ENCODE measurements at regions not wholly inside any gene's neighbourhood (a gene's known extent, or its start where the extent isn't known, plus 50 kb on each side); places are given as distances from the start of the nearest gene placed in this dataset.

DNA sequence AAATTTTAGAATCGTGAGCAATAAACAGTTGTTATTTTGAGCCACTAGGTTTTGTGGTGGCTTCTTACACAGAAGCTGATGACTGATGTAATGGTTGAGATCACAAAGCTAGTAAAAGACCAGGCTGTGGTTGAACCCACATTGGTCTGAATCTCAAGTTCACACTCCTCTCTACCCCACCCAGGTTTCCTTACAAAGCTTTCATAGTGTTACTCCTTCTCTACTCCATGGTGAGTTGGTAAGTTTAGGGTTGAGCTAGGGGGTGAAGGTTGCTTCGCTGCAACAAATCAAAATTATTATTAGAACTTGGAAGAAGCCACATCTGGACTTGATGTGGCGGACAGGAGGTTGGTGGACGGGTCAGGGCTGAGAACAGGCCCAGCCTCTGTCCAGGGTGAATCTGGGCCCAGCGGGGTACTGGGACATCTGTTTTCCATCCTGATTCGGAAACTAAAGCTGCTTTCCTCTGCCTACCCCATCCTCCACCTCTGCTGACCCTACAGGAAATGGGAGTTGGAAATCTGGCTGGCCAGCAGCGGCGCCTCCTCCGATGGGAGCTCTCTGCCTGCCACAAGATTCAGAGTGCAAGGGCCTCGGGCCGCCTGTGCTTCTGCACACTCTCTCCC is 86.3 kb downstream of the ZFP36L2 start:
- H3K9me3 ChIP-seq (ENCODE audit: control insufficient read depth in 2 of 2, insufficient read depth in 1 of 2, low read length in 1 of 2), result peaks cover 0 to 12% of the 10 kb centered on the region in 2 donors
- DNase-seq (ENCODE audit: low read depth in 6 of 9, low spot score in 9 of 9), result peak in 1 of 9 donors; percentile 72

DNA sequence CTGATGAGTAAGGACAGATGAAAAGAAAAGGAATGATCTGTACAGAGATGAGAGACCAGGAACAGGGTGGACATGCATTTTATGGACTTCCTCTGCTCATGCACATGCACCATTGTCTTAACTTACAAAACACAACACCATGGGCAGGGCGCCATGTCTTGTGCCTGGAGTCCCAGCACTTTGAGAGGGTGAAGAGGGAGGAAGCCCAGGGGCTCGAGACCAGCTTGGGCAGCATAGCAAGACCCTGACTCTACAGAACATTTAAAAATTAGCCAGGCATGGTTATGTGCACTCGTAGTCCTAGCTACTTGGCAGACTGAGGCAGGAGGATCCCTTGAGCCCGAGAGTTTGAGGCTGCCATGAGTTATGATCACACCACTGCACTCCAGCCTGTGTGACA is 86.9 kb downstream of the ZFP36L2 start:
- H3K4me3 ChIP-seq (ENCODE audit: low read length in 2 of 2), result no peak overlapping the region
- no peak for DNase-seq (ENCODE audit: low read depth in 6 of 9, low spot score in 9 of 9)
- H3K4me1 ChIP-seq (ENCODE audit: control insufficient read depth in 2 of 2, insufficient read depth in 2 of 2, low read length in 2 of 2), result peaks cover 70 to 93% of the 10 kb centered on the region in 2 donors
- no peaks in the 10 kb centered on the region for H3K27me3 ChIP-seq (ENCODE audit: control insufficient read depth in 2 of 2, insufficient read depth in 1 of 2, low read length in 1 of 2)
- peaks cover 0 to 12% of the 10 kb centered on the region in 2 donors for H3K9me3 ChIP-seq (ENCODE audit: control insufficient read depth in 2 of 2, insufficient read depth in 1 of 2, low read length in 1 of 2)
- peak overlapping the region; percentile 78 to 81 for H3K27ac ChIP-seq (ENCODE audit: low read depth in 1 of 2, low read length in 1 of 2)
- WGBS, result 98% methylated on average over 4 of the region's 4 CpGs
- H3K36me3 ChIP-seq (ENCODE audit: control insufficient read depth in 2 of 2, insufficient read depth in 2 of 2, low read length in 1 of 2), result no peaks in the 10 kb centered on the region

More for the DNA sequence above, 86.3 kb downstream of the ZFP36L2 start:
- H3K4me3 ChIP-seq (ENCODE audit: low read length in 2 of 2), result no peak overlapping the region
- H3K27me3 ChIP-seq (ENCODE audit: control insufficient read depth in 2 of 2, insufficient read depth in 1 of 2, low read length in 1 of 2), result no peaks in the 10 kb centered on the region
- H3K4me1 ChIP-seq (ENCODE audit: control insufficient read depth in 2 of 2, insufficient read depth in 2 of 2, low read length in 2 of 2), result peaks cover 72 to 92% of the 10 kb centered on the region in 2 donors
- H3K36me3 ChIP-seq (ENCODE audit: control insufficient read depth in 2 of 2, insufficient read depth in 2 of 2, low read length in 1 of 2), result no peaks in the 10 kb centered on the region
- peak overlapping the region; percentile 78 to 81 for H3K27ac ChIP-seq (ENCODE audit: low read depth in 1 of 2, low read length in 1 of 2)
- 90% methylated on average over 11 of the region's 11 CpGs for WGBS

DNA sequence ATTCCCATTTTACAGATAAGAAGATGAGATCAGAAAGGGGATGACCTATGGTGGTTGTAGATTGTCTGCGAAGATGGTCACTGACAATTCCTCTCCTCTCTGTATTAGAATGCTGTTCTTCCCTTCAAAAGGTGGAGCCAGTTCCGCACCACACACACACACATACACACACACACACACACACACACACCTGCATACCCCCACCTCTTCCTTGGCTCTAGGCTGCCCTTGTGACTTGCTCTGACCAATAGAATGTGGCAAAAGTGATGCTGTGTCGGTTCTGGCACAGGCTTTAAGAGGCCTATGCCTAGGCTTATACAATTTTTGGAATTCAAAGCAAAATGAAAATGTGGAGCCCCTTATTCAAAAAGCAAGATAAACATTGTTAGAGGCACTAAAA is 88.0 kb downstream of the ZFP36L2 start:
- Histone ChIP-seq H3K9me3 (ENCODE audit: control insufficient read depth in 2 of 2, insufficient read depth in 1 of 2, low read length in 1 of 2) (peaks cover 0 to 12% of the 10 kb centered on the region in 2 donors), H3K27ac (ENCODE audit: low read depth in 1 of 2, low read length in 1 of 2) (peak overlapping the region; percentile 96 to 100), H3K4me1 (ENCODE audit: control insufficient read depth in 2 of 2, insufficient read depth in 2 of 2, low read length in 2 of 2) (peaks cover 76 to 97% of the 10 kb centered on the region in 2 donors), H3K4me3 (ENCODE audit: low read length in 2 of 2) (no peak overlapping the region), H3K36me3 (ENCODE audit: control insufficient read depth in 2 of 2, insufficient read depth in 2 of 2, low read length in 1 of 2) (no peaks in the 10 kb centered on the region), H3K27me3 (ENCODE audit: control insufficient read depth in 2 of 2, insufficient read depth in 1 of 2, low read length in 1 of 2) (no peaks in the 10 kb centered on the region)
- 80% methylated on average over 3 of the region's 3 CpGs for WGBS
- peak in 1 of 9 donors; percentile 75 for DNase-seq (ENCODE audit: low read depth in 6 of 9, low spot score in 9 of 9)

DNA sequence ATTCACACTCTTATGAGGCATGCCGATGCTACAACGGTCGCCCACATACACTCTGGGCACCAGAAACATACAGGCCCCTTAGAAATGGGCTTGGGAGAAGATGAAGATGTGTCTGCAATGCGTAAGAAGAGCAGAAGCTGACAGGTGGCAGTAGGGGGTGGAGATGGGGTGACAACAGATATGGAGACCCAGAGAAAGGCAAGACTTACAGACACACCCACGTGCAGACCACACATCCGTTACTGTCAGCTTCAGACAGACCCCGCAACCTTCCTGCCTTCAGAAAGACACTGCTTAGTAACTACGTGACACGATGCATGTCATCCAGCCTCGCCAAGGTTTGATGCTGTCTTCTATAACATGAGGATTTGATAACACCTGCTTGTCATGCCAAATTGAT is 89.5 kb downstream of the ZFP36L2 start:
- Histone ChIP-seq H3K9me3 (ENCODE audit: control insufficient read depth in 2 of 2, insufficient read depth in 1 of 2, low read length in 1 of 2) (peaks cover 0 to 5% of the 10 kb centered on the region in 2 donors), H3K4me3 (ENCODE audit: low read length in 2 of 2) (peak overlapping the region; percentile 6 to 43), H3K36me3 (ENCODE audit: control insufficient read depth in 2 of 2, insufficient read depth in 2 of 2, low read length in 1 of 2) (no peaks in the 10 kb centered on the region), H3K27me3 (ENCODE audit: control insufficient read depth in 2 of 2, insufficient read depth in 1 of 2, low read length in 1 of 2) (no peaks in the 10 kb centered on the region), H3K27ac (ENCODE audit: low read depth in 1 of 2, low read length in 1 of 2) (peak overlapping the region; percentile 96 to 100), H3K4me1 (ENCODE audit: control insufficient read depth in 2 of 2, insufficient read depth in 2 of 2, low read length in 2 of 2) (peaks cover 71 to 97% of the 10 kb centered on the region in 2 donors)
- WGBS, result 6% methylated on average over 10 of the region's 10 CpGs
- DNase-seq (ENCODE audit: low read depth in 6 of 9, low spot score in 9 of 9), result peak; percentile 87 to 99 (median 95)

DNA sequence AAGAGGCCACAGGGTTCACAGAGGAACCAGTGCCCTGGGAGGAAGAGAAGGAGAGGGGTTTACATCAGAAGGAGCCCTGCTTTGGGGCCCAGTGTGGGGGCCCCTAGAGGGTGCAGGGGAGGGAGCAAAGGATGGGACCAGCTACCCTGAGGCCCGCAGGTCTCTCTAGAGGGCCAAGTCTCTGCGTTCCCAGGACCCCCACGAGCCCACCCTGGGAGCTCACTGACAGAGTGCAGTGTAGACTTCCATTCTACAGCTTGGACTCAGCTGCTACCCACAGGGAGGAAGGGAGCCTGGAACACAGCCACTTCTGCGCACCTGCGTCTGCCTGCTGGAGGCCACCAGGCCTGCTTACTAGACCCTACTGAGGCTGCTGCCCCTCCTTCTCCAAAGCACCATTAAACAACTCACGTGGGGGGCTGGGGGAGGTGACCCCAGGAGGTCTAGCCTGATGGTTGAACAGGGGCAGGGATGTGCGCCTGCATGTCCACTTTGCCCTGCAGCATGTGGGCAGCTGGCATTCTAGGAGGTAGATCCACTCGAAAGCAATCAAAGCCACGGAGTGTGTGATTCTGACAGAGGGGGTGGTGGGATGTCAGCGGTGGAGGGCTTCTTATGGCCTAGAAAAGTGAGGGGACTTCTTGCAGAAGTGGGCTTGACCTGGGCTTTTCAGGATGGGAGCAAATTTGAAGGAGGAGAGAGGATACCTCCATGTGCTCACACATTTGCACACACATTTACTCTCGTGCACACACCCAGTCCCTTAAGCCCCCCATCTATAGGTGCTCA is 90.2 kb downstream of the ZFP36L2 start:
- peak in 4 of 9 donors; percentile 67 to 87 (median 72) for DNase-seq (ENCODE audit: low read depth in 6 of 9, low spot score in 9 of 9)
- Histone ChIP-seq H3K36me3 (ENCODE audit: control insufficient read depth in 2 of 2, insufficient read depth in 2 of 2, low read length in 1 of 2) (no peaks in the 10 kb centered on the region), H3K4me3 (ENCODE audit: low read length in 2 of 2) (peak overlapping the region; percentile 6 to 43), H3K9me3 (ENCODE audit: control insufficient read depth in 2 of 2, insufficient read depth in 1 of 2, low read length in 1 of 2) (peaks cover 0 to 5% of the 10 kb centered on the region in 2 donors), H3K27me3 (ENCODE audit: control insufficient read depth in 2 of 2, insufficient read depth in 1 of 2, low read length in 1 of 2) (no peaks in the 10 kb centered on the region), H3K27ac (ENCODE audit: low read depth in 1 of 2, low read length in 1 of 2) (peak overlapping the region; percentile 96 to 100), H3K4me1 (ENCODE audit: control insufficient read depth in 2 of 2, insufficient read depth in 2 of 2, low read length in 2 of 2) (peaks cover 68 to 97% of the 10 kb centered on the region in 2 donors)
- WGBS, result 26% methylated on average over 11 of the region's 11 CpGs

- Histone ChIP-seq H3K4me1 (ENCODE audit: control insufficient read depth in 2 of 2, insufficient read depth in 2 of 2, low read length in 2 of 2) (peaks cover 71 to 98% of the 10 kb centered on the region in 2 donors), H3K36me3 (ENCODE audit: control insufficient read depth in 2 of 2, insufficient read depth in 2 of 2, low read length in 1 of 2) (no peaks in the 10 kb centered on the region), H3K4me3 (ENCODE audit: low read length in 2 of 2) (peak overlapping the region in 1 of 2 donors; percentile 43), H3K27ac (ENCODE audit: low read depth in 1 of 2, low read length in 1 of 2) (peak overlapping the region; percentile 96 to 100), H3K9me3 (ENCODE audit: control insufficient read depth in 2 of 2, insufficient read depth in 1 of 2, low read length in 1 of 2) (peaks cover 0 to 5% of the 10 kb centered on the region in 2 donors), H3K27me3 (ENCODE audit: control insufficient read depth in 2 of 2, insufficient read depth in 1 of 2, low read length in 1 of 2) (no peaks in the 10 kb centered on the region)
- no peak for DNase-seq (ENCODE audit: low read depth in 6 of 9, low spot score in 9 of 9)
- 75% methylated on average over 6 of the region's 6 CpGs for WGBS
Measured at GRCh38 chr2:43135583-43135982, 90.8 kb downstream of the ZFP36L2 start.

- WGBS, result 13% methylated on average over 9 of the region's 9 CpGs
- no peak for DNase-seq (ENCODE audit: low read depth in 6 of 9, low spot score in 9 of 9)
- Histone ChIP-seq H3K4me3 (ENCODE audit: low read length in 2 of 2) (peak overlapping the region in 1 of 2 donors; percentile 45), H3K4me1 (ENCODE audit: control insufficient read depth in 2 of 2, insufficient read depth in 2 of 2, low read length in 2 of 2) (peaks cover 71 to 98% of the 10 kb centered on the region in 2 donors), H3K27me3 (ENCODE audit: control insufficient read depth in 2 of 2, insufficient read depth in 1 of 2, low read length in 1 of 2) (no peaks in the 10 kb centered on the region), H3K27ac (ENCODE audit: low read depth in 1 of 2, low read length in 1 of 2) (peak overlapping the region; percentile 96 to 100), H3K36me3 (ENCODE audit: control insufficient read depth in 2 of 2, insufficient read depth in 2 of 2, low read length in 1 of 2) (no peaks in the 10 kb centered on the region), H3K9me3 (ENCODE audit: control insufficient read depth in 2 of 2, insufficient read depth in 1 of 2, low read length in 1 of 2) (no peaks in the 10 kb centered on the region)
Measured at GRCh38 chr2:43134571-43134889, 91.9 kb downstream of the ZFP36L2 start.

GRCh38 chr2:43133708-43134570 is 92.5 kb downstream of the ZFP36L2 start:
- WGBS, result 5% methylated on average over 21 of the region's 21 CpGs
- peak overlapping the region; percentile 96 to 100 for H3K27ac ChIP-seq (ENCODE audit: low read depth in 1 of 2, low read length in 1 of 2)
- no peaks in the 10 kb centered on the region for H3K27me3 ChIP-seq (ENCODE audit: control insufficient read depth in 2 of 2, insufficient read depth in 1 of 2, low read length in 1 of 2)
- H3K9me3 ChIP-seq (ENCODE audit: control insufficient read depth in 2 of 2, insufficient read depth in 1 of 2, low read length in 1 of 2), result no peaks in the 10 kb centered on the region
- H3K4me1 ChIP-seq (ENCODE audit: control insufficient read depth in 2 of 2, insufficient read depth in 2 of 2, low read length in 2 of 2), result peaks cover 74 to 98% of the 10 kb centered on the region in 2 donors
- peak in 8 of 9 donors; percentile 77 to 96 (median 87) for DNase-seq (ENCODE audit: low read depth in 6 of 9, low spot score in 9 of 9)
- H3K4me3 ChIP-seq (ENCODE audit: low read length in 2 of 2), result peak overlapping the region in 1 of 2 donors; percentile 45
- H3K36me3 ChIP-seq (ENCODE audit: control insufficient read depth in 2 of 2, insufficient read depth in 2 of 2, low read length in 1 of 2), result no peaks in the 10 kb centered on the region

All from thymus (tissue), 11 donors.